Amniotic epithelial cell (primary cell): ENCODE measurements at regions not wholly inside any gene's neighbourhood (a gene's known extent, or its start where the extent isn't known, plus 50 kb on each side); places are given as distances from the start of the nearest gene placed in this dataset.

Source experiments
- DNase-seq: peaks from one replicate; pipeline ENCODE4 v3.0.0-alpha.2; 2010; ENCODE audit warnings: low read depth

DNA sequence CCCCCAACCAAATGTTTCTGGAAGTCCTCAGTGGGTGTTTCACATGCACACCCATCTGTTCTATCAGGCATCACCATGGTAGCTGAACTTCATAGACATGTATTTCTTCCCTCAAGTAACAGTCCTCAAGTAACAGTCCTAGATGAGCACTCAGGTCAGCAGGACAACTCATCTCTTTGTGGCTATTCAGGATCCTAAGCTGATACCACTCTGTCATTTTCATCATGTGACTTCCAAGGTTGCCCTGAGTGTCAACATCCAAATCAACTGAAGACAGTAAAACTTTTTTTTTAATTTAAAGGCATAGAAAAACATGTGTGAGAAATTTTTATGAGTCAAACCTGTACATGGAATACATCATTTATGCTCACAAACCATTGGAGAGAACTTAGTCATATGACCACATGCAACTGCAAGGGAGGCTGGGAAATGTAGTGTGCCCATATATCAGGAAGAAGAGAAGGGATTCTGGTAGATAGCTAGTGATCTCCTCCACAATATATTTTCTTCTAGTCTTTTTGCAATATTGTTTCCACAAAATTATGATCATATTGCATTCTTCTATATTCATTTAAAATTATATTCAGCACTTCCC, 64.2 kb upstream of the FST start:
- peak; percentile 50 for DNase-seq

DNA sequence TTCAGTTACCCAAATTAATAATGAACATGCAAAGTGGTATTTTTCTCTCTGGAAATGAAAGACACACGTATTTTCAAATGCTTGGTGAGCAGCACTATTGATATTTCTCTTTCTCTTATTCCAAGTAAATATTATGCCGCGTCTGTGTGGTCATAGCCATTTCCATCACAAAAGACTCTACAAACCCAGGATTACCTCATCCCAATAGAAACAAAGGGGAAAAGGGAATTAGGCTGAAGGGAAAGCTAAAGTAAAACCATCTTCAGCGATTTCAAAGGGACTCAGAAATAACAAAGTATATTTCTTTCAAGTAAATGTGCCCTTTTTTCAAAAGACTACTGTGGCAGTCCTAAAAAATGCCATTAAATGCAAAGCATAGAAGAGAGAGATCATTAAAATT, 62.0 kb upstream of the FST start:
- no peak for DNase-seq

DNA sequence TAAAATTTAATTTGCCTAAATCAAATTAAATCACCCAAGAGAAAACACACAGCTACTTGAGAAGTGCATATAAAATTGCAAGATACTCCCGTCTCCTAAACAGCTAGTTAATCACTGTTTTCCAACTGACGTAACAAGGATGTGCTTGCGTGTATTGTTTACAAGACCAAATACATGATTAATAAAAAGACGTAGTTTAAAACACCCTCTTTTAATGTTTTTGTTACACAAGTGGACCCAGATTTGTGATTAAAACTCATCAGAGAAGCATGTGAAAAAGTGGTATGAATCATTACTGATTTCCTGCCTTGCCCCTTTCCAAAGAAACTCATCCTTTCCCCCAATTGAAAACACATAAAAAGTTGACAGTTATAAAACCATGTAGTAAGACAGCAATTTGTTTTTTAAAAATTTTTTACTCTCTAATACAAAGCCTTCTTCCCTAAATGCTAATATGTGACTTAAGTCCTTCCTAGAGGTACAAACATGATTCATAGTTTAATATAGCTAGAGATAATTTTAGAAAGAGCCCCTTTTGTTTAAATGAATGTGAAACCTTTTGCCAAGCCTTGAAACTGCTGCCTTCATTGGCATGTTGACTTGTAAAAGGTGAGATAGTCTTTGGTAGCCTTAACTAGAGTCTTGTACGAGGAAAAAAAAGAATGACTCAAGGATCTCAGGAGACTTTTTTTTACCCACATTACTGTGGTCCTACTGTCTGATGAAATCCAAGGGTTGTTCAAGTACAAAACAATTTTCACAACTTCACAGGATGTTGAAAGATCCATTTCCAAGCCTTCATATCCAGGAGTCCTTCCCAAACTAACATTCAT, 61.4 kb upstream of the FST start:
- DNase-seq: peak; percentile 95

DNA sequence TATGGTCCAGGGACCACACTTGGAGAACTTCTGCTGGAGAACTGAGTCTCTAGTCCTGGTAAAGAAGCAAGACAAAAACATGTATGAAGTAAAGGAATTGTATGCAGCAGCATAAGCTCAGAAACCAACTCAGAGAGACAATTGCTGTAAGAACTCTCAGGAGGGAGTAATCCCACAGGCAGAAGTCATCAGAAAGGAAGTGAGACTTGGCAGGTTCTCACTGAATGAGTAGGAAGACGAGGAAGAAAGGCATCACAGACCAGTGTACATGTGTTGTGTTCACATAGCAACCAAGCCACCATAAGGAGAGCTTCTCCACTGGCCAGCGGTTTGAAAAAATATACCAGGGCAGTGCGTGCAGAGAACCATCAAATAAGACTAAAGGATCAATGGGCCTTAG, 57.9 kb upstream of the FST start:
- DNase-seq: peak; percentile 60

DNA sequence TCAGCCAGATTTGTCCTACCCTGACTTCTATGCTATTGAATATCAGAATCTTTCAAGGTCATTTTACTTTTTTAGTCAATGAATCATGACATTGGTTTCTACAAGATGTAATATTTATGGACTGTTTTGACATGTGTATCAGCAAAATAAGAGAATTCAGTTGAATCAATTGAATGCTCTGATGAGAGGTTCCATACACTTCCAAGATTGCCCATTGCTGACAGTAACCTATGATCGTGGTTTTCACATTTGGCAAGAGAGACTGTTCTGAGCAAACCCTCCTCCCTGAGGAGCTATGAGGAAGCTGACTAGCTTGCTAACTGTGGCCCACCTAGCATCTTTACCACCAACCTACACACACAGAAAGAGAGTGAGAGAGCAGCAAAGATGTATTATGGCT, 56.7 kb upstream of the FST start:
- peak; percentile 75 for DNase-seq

DNA sequence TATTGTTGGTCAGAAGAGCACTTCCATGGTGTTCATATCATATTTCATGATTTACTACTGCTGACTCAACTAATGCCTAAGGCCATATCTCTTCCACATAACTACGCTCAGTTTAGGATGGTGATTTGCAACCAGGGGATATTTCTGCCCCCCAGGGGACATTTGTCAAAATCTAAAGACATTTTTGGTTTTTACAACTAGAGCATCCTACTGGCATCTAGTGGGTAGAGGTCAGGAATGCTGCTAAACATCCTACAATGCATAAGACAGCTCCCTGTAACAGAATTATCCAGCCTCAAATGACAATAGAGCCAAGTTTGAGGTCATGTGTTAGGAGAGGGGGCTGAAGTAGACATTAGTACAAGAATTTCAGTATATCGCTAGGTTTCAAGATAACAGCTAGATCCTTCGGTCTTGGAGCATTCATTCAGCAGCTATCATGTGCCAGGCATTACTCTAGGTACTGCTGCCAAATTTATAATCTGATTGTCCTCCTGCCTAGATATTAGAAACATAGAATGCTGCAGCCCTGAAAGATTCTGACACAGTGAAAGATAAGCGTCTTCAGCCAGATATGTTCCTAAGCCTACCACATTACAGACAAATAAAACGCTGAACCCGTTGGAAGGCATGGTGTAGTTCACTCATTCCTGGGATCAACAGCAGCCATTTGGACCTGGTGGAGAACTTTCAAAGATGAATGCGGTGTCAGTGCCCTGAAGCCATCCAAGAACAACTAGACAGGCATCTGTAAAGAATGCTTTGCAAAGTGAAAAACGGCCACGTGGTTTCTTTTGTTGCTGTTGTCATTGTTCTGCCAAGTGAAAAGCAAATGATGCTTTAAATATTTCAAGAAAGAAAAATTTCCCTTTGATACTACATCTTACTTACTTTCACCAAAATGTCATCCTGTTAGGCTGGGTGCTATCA, 55.5 kb upstream of the FST start:
- DNase-seq: peak; percentile 66

DNA sequence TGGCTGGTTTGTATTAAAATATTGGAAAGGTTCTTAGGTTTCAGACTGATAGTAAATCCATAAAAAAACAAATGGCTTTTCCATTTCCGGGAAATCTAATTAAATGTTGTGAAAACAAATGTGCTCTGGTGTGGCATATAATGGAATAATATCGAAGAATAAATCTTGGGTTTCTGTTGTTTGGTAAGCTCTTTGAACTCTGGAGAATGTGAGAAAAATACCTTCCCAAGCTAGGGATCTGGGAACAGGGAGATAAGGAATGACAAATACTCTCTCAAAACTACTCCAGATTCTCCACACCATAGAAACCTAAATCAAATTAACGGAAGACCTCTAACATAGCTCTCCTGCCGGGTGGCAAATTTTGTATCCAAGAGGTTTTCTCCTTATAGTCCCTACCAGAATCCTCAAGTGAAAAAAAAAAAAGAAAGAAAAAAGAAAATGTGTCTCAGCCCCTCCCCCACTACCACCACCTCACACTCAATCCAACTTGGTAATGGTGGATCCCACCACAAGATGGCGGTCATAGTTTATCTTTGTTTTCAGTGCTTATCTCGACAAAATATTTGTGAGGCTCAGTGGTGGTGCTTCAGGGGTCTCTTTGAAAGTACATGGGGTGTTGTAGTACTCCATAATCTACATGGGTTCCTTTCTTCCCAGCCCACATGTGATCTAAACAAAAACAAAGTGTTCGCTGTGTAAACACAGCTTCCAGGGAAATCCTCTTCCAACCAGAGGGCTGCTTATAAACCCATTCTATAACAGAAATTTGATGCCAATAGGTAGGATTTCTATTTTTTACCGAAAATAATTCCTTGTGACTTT, 54.5 kb upstream of the FST start:
- DNase-seq: peak; percentile 79

DNA sequence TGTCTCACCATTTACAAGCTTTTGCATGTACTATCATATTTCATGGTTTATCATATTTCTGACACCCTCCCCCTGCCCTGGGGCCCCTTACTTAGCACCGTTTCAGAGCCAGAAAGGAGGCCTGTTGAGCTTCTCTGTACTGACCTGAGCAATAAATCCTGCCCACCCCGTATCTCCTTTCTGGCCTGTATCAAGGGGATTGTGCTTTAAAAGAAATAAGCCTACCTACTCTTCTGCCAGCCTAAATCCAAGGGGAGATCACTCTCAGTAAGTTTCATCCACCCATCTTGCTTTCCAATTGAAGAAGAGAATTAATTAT, 54.0 kb upstream of the FST start:
- DNase-seq: no peak

DNA sequence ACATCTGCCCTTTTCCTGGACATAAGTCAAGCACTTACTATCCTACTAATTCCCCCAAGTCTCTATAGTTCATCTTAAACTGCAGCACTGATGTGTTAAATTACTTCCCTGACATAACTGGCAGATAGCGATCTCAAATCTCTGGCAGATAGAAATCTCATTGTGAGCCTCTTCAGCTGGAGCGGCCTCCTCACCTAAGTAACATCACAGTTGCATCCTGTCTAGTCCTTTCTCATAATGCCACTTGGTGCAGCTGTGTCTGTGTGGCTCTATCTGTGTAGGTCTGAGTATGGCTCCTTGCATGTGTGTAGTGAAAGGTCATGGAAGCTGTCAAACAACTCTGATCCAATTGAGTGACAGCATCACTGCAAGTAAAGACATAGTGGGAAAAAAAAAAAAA, 53.6 kb upstream of the FST start:
- DNase-seq: no peak

DNA sequence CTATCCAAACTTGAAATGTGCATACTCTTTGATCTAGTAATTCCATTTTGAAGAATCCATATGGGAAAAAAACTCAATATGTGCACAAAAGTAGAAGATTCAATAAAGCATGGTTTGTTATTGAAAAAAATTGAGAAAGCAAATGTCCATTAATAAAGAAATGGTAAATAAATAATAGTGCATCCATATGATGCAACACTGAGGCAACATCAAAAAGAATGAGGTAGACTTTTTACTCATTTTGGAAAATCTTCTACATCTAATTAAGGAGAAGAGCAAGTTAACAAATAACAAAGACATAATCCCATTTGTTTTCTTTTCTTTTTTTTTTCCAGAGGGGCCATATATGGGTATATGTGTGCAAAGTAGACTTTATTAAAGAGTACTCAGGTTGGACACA, 52.5 kb upstream of the FST start:
- no peak for DNase-seq

DNA sequence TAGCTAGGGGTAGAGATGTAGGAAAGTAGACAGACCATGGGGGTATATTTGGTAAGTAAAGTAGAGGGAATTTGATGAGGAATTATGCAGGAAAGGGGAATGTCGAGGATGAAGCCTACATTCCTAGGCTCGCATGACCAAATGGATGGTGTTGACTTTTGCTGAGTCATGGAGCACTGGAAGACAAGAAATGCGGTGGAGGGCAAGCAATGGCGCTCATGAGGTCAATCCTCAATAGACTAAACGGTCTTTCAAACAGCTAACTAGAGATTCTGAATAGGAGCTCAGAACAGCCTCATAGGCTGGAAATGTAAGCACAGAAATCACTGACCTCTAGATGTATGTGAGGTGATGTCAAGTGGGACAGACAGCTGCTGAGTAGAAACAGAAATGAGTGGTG, 50.7 kb upstream of the FST start:
- peak; percentile 29 for DNase-seq

DNA sequence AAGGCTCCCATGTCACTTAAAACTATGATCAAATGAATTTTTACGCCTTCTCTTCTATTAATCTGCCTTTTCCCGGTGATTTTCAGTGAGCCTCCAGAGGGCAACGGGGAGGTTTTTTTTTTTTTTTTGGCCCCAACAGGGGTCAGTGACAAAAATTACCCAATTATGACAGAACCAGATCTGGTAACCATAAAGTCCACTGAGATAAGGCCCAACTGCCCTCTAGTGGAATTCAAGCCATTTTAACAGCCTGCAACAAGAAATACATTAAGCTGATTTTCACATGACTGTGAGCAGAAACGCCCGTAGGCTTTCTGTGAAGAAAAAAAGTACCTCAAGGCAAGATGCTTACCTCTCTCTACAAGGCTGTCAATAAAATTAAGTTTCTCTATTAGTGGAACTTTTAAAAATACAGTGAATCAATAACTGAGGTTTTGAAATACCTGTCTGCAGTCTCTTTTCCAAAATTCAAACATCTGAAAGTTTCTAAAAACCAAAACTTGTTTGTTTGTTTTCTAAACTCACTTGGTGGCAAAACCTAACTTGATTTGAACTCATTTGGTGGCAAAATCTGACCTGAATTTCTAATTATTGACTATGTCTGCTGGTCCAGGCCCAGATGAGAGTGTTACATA, 49.7 kb upstream of the FST start:
- peak; percentile 59 for DNase-seq
